GM12873 (cell line): ENCODE measurements at regions not wholly inside any gene's neighbourhood (a gene's known extent, or its start where the extent isn't known, plus 50 kb on each side); places are given as distances from the start of the nearest gene placed in this dataset.

Experiments
- CTCF ChIP-seq: IDR thresholded peaks from 2 replicates; pipeline ENCODE4 v1.5.1; 2012; ENCODE audit warnings: low read depth, mild to moderate bottlenecking, moderate library complexity, low read length, control low read depth; ENCODE audit not compliant: insufficient read depth; ENCODE audit errors: missing control alignments

GRCh38 chr2:18194161-18194560, 315.7 kb downstream of the KCNS3 start:
- no peak for TF ChIP-seq CTCF

- TF ChIP-seq CTCF: no peak
Measured at GRCh38 chr2:18186816-18187613, 308.5 kb downstream of the KCNS3 start.

GRCh38 chr2:18182861-18183260, 304.4 kb downstream of the KCNS3 start:
- no peak for TF ChIP-seq CTCF

GRCh38 chr2:18180912-18181311, 302.4 kb downstream of the KCNS3 start:
- no peak for TF ChIP-seq CTCF

GRCh38 chr2:18180031-18180610, 301.7 kb downstream of the KCNS3 start:
- TF ChIP-seq CTCF: no peak

- peak; percentile 78 for TF ChIP-seq CTCF
Measured at GRCh38 chr2:18178736-18179349, 300.4 kb downstream of the KCNS3 start.

GRCh38 chr2:18176679-18177215, 298.3 kb downstream of the KCNS3 start:
- TF ChIP-seq CTCF: no peak
